NOMO-1 (cell line): ENCODE measurements at regions not wholly inside any gene's neighbourhood (a gene's known extent, or its start where the extent isn't known, plus 50 kb on each side); places are given as distances from the start of the nearest gene placed in this dataset.

Experiments used
- DNase-seq, 2 experiments: peaks; one replicate each; lab custom pipeline; 2025; ENCODE audit not compliant: unreplicated experiment in 2 of 2; lab: John Stamatoyannopoulos, UW

GRCh38 chr12:63321373-63321772 lies 170.4 kb upstream of the AVPR1A start:
- no peak for DNase-seq

- DNase-seq: no peak
Measured at GRCh38 chr12:63319936-63320633, 169.1 kb upstream of the AVPR1A start.

DNA sequence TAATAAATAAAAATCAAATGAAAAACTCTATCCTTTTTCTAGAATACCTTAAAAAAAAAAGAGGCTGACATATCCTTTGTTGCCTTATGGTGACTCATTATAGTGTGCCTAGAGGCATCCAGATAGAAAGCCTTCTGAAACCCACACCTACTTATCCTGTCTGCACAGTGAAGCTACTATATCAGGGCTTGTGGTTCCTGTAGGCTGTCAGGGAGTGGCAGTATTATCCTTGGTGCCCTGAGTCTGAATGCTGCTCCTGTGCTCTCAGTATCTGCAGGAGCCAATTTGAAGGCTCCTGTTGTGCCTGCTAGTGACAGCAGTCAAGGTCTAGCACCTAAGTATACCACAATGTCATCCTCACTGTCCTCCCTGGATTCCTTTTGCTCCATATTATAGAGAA lies 168.4 kb upstream of the AVPR1A start:
- DNase-seq: no peak

GRCh38 chr12:63318933-63319332 lies 167.9 kb upstream of the AVPR1A start:
- DNase-seq: no peak

- DNase-seq: no peak
Measured at GRCh38 chr12:63318313-63318712, 167.3 kb upstream of the AVPR1A start.

DNA sequence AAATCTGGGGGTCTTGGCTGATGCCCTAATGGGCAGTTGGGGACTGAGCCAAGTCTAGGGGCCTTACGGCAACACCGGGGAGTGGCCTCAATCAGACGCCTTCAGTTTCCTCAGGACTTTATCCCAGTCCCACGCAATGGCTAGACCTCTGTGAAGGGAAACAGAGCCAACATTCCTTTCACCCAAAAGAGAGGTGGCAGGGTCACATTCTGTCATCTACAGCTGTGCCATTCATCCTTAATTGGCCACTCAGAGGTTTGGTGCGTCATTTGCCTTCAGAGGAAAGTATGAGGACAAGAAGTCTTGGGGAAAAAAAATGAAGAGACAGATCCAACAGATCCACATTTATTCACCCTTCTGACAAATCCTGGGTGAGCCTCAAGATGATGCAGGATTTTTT lies 166.9 kb upstream of the AVPR1A start:
- DNase-seq: no peak

GRCh38 chr12:63317286-63317846 lies 166.4 kb upstream of the AVPR1A start:
- no peak for DNase-seq

DNA sequence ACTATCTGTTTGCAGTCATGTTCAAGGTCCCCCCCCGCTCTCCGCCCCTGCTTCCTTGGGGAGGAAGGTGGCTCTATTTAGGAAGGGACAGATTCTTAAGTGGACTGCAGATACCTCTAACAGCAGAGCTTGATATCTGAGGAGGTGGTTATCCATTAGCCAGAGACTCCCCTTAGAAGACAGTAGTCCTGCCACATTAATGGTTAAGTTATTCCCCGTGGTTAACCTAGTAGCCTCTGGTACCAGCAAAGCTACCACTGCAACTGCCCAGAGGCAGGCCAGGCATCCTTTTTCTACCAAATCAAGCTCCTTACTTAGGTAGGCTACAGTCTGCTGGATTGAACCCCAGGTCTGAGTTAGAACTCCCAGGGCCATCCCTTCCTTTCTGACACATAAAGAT lies 162.1 kb upstream of the AVPR1A start:
- DNase-seq: no peak

DNA sequence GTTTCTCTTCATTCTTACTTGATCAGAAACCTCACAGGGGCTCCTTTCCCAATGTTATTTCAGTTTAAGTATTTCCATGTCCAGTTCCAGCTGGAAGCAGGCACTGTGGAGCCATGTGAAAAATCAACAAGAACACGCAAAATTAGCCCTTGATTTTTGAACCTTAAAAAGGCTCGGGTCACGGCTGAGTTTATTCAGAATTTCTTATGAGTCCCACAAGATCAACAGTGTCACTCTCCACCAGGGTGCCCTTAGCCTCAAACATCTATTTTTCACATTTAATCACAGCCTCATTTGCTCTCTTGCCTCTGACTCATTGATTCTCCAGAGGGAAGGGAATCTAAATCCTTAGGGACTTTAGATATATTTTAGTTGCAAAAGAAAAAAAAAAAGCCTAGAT lies 157.7 kb upstream of the AVPR1A start:
- DNase-seq: no peak

GRCh38 chr12:63307849-63308248 lies 156.8 kb upstream of the AVPR1A start:
- no peak for DNase-seq

DNA sequence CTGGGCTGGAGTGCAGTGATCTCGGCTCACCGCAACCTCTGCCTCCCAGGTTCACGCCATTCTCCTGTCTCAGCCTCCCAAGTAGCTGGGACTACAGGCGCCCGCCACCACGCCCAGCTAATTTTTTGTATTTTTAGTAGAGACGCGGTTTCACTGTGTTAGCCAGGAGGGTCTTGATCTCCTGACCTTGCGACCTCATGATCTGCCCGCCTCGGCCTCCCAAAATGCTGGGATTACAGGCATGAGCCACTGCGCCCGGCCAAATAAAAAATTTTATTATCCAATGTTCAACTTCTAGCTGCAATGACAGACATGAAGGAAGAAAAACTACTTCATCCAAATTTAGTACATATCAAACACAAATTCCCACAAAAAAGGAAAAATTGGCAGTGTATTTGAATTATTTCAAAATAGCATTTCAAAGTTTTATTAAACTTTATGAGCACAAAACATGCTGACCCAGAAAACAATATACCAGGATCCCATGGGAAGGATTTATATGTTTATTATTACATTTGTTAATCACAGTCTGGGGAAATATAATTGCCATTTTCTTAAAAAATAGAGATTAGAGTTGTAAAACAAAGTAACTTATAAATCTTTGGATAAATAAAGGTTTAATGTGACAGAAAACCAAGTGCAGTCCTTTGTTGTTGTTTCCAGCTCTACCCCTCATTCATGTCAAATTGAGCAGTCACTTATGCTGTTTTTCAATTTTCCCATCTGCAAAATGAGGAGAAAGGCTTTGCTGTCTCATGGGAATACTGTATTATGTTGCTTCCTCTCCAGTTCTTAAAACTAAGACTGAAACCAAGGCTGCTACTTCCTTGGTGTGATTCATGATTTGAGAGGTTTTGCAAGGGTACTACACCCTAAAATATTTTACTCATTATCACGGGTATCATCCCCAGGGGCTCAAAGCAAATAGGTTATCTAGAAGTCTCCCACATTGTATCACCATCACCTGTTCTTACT lies 155.2 kb upstream of the AVPR1A start:
- DNase-seq: no peak

- DNase-seq: no peak
Measured at GRCh38 chr12:63304887-63305316, 153.9 kb upstream of the AVPR1A start.

- no peak for DNase-seq
Measured at GRCh38 chr12:63302941-63303536, 152.0 kb upstream of the AVPR1A start.

DNA sequence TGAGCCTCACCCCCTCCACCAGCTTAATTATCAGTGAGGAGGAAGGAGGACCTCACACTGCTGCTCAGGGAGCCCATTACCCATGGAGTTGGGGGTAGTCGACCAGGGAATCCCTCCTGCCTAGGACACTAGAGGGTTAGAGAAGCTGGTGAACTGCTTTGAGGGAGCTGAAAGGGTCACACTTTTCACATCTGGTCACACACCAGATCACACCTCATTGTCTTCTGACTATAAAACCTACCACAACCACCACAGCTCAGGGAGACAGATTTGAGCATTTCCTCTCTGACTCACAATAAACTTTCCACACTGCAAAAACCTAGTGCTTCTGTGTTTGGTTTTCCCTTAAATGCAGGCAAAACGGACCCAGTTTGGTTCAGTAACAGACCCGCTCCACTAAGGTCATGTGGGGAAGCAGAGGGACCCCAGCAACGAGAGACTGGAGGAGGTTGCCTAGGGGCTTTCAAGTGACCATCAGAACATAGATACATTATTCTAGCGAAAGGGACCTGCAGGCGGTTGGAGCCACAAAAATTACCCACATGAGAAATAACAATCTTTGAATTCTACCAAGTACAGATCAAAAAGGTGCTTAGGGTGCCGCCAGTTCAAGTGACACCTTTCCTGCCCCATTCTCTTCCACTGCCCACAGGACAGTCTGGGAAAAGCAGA lies 151.4 kb upstream of the AVPR1A start:
- DNase-seq: no peak

DNA sequence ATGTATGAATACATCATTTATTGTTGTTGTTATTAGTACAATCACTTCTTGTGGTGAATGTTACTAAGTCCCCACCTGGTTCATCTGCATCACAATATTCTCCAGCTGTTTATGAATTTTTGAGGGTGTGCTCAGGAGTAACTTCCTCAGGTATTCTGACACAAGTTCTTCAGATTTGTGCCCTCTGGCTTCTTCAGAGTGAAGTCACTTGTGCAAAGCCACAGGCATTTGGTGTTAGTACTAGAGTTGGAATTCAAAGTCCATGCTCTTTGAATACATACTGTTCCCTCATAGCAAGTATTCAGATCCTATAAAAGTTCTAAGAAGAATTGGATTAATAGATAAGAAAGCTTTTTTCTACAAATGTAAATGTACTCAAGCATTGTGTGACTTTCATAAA lies 150.3 kb upstream of the AVPR1A start:
- DNase-seq: no peak

- DNase-seq: no peak
Measured at GRCh38 chr12:63298386-63298930, 147.5 kb upstream of the AVPR1A start.

GRCh38 chr12:63294327-63294632 lies 143.3 kb upstream of the AVPR1A start:
- no peak for DNase-seq

DNA sequence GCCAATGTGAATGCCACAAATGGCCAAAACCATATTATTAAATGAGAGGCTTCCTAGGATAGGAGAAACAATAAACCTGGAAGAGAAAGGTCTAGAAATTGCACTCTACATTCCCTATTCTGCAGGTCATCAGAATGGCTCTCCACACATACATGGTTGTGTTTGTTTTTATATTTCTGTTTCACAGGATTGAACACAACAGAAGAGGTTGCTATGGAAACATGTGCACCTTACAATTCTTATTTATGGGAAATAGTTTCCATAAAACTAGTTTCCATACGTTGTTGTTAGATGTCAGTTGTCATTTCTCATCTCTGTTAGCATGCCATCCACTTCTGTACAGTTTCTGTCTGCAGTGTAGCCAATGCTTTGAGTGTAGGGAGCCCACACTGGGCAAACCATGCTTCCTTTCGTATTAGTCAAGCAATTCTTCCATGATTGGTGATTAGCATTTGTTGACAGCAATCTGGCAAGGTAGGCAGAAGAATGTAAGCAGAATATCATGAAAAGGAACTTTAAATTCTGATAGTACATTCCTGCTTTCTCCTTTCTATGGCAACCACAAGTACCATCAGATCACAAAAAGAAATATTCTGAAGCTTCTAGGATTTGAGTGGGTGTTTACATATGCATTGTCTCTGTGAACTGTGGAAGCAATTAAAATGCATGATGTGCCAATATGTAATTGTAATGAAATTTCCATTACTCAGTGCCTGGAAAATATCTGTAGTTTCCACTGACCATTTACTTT lies 141.6 kb upstream of the AVPR1A start:
- no peak for DNase-seq

GRCh38 chr12:63276537-63277365 lies 125.8 kb upstream of the AVPR1A start:
- peak; percentile 1 to 3 for DNase-seq
